ENCODE measurements at regions not wholly inside any gene's neighbourhood (a gene's known extent, or its start where the extent isn't known, plus 50 kb on each side); places are given as distances from the start of the nearest gene placed in this dataset.

DNA sequence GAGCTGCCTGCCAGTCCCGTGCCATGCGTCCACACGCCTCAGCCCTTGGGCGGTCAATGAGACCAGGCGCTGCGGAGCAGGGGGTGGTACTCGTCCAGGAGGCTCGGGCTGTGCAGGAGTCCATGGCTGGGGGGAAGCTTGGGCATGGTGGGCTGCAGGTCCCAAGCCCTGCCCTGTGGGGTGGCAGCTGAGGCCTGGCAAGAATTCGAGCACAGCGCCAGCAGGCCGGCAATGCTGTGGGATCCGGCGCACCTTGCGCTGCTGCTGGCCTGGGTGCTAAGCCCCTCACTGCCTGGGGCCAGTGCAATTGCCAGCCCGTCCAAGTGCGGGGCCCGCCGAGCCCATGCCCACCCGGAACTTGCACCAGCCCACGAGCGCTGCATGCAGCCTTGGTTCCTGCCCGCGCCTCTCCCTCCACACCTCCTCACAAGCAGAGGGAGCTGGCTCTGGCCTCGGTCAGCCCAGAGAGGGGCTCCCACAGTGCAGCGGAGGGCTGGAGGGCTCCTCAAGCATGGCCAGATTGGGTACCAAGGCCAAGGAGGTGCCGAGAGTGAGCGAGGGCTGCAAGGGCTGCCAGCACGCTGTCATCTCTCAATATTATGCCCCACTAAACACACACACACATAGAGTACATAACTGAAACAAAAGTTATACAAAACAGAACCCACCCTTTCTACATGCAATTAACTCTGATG, 307.7 kb downstream of the LMO4 start:
- TF ChIP-seq, protein P1, sequence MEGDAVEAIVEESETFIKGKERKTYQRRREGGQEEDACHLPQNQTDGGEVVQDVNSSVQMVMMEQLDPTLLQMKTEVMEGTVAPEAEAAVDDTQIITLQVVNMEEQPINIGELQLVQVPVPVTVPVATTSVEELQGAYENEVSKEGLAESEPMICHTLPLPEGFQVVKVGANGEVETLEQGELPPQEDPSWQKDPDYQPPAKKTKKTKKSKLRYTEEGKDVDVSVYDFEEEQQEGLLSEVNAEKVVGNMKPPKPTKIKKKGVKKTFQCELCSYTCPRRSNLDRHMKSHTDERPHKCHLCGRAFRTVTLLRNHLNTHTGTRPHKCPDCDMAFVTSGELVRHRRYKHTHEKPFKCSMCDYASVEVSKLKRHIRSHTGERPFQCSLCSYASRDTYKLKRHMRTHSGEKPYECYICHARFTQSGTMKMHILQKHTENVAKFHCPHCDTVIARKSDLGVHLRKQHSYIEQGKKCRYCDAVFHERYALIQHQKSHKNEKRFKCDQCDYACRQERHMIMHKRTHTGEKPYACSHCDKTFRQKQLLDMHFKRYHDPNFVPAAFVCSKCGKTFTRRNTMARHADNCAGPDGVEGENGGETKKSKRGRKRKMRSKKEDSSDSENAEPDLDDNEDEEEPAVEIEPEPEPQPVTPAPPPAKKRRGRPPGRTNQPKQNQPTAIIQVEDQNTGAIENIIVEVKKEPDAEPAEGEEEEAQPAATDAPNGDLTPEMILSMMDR (IDR thresholded peaks at IDR 0.05) = no peak
- TF ChIP-seq, protein P2, sequence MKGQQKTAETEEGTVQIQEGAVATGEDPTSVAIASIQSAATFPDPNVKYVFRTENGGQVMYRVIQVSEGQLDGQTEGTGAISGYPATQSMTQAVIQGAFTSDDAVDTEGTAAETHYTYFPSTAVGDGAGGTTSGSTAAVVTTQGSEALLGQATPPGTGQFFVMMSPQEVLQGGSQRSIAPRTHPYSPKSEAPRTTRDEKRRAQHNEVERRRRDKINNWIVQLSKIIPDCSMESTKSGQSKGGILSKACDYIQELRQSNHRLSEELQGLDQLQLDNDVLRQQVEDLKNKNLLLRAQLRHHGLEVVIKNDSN (CRISPR knock-in tag; IDR thresholded peaks at IDR 0.05) = no peak
- TF ChIP-seq TCF7 (CRISPR knock-in tag; IDR thresholded peaks at IDR 0.05; ENCODE audit: low read depth) (no peak), ATF1 (CRISPR knock-in tag; IDR thresholded peaks at IDR 0.05) (no peak), ZNF263 (CRISPR knock-in tag; IDR thresholded peaks at IDR 0.05; ENCODE audit: low read depth) (no peak), SP1 (CRISPR knock-in tag; conservative IDR thresholded peaks at IDR 0.05) (no peak), CREM (CRISPR knock-in tag; IDR thresholded peaks at IDR 0.05) (no peak), NR3C1 (CRISPR knock-in tag; conservative IDR thresholded peaks at IDR 0.05; ENCODE audit: low read depth) (no peak), RELA (CRISPR knock-in tag; IDR thresholded peaks at IDR 0.05; ENCODE audit: borderline replicate concordance) (0 out of 2 replicates have a peak, but pooled peaks have one; percentile 47), CREB1 (CRISPR knock-in tag; IDR thresholded peaks at IDR 0.05) (no peak), GABPB1 (CRISPR knock-in tag; IDR thresholded peaks at IDR 0.05) (no peak)
- TF ChIP-seq, protein P3, sequence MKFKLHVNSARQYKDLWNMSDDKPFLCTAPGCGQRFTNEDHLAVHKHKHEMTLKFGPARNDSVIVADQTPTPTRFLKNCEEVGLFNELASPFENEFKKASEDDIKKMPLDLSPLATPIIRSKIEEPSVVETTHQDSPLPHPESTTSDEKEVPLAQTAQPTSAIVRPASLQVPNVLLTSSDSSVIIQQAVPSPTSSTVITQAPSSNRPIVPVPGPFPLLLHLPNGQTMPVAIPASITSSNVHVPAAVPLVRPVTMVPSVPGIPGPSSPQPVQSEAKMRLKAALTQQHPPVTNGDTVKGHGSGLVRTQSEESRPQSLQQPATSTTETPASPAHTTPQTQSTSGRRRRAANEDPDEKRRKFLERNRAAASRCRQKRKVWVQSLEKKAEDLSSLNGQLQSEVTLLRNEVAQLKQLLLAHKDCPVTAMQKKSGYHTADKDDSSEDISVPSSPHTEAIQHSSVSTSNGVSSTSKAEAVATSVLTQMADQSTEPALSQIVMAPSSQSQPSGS (CRISPR knock-in tag; IDR thresholded peaks at IDR 0.05; ENCODE audit: borderline replicate concordance, low read depth) = no peak
- TF ChIP-seq, protein P4, sequence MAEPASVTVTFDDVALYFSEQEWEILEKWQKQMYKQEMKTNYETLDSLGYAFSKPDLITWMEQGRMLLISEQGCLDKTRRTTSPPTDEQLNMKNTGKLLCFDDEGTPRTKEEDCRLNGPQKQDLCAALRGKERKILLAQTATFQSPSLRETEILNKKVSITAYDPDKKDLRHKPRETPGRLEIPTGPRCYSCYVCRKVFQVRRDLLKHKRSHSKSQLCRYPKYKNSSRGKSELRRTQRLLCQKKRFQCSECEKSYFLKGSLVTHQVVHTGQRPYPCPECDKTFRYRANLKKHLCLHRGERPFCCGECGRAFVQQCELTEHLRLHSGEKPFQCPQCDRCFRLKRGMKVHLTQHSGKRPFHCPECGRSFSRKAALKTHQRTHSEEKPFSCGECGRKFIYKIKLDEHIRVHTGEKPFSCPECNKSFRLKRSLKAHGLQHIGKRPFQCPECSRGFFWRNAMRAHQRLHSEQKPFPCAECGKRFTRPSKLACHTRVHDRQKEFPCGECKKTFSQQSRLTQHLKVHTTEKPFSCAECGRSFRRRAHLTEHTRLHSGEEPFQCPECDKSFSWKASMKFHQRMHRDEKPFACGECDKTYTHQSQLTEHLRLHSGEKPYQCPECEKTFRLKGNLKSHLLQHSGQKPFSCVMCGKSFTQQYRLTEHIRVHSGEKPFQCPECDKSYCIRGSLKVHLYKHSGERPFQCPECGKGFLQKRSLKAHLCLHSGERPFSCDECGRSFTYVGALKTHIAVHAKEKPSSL (CRISPR knock-in tag; conservative IDR thresholded peaks at IDR 0.05) = no peak
